ENCODE measurements at regions not wholly inside any gene's neighbourhood (a gene's known extent, or its start where the extent isn't known, plus 50 kb on each side); places are given as distances from the start of the nearest gene placed in this dataset.

DNA sequence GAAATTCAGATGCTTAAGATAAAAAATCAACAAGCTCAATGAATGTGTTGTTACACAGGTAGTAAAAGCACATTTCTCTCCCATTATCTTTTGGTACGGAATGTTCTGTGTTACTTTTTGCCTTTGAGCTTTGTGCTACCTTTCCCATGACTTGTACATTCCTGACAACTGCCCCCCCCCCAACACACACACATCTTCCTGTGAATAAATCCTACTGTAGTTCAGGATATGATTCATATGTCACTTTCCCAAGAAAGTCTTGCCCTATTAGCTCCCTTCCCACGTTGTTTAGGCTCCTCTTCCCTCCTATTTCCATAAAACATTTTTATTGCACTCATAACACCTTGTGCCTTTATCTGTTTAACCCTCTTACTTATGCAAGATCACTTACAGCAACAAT lies 442.6 kb upstream of the LRATD1 start:
- no peaks in the 10 kb centered on the region for H3K27me3 ChIP-seq (ENCODE audit: control insufficient read depth, insufficient read depth, low read length)
- H3K27ac ChIP-seq, result no peak overlapping the region
- H3K4me1 ChIP-seq, result no peaks in the 10 kb centered on the region
- H3K9me3 ChIP-seq (ENCODE audit: control insufficient read depth, low read length), result no peaks in the 10 kb centered on the region
- no peak overlapping the region for H2AFZ ChIP-seq
- no peaks in the 10 kb centered on the region for H3K79me2 ChIP-seq
- no peak overlapping the region for H3K9ac ChIP-seq
- no peak for TF ChIP-seq CTCF (IDR thresholded peaks at IDR 0.05)
- H3K4me3 ChIP-seq (ENCODE audit: low read depth, low read length), result no peak overlapping the region
- H3K36me3 ChIP-seq (ENCODE audit: control insufficient read depth, insufficient read depth, low read length), result no peaks in the 10 kb centered on the region
- H3K4me2 ChIP-seq (ENCODE audit: low read length), result no peak overlapping the region

GRCh38 chr2:14194233-14194632 lies 438.3 kb upstream of the LRATD1 start:
- no peak overlapping the region for H3K4me3 ChIP-seq (ENCODE audit: low read depth, low read length)
- H3K27ac ChIP-seq, result no peak overlapping the region
- no peak overlapping the region for H2AFZ ChIP-seq
- H3K9me3 ChIP-seq (ENCODE audit: control insufficient read depth, low read length), result no peaks in the 10 kb centered on the region
- H3K9ac ChIP-seq, result no peak overlapping the region
- TF ChIP-seq CTCF (IDR thresholded peaks at IDR 0.05), result no peak
- H3K27me3 ChIP-seq (ENCODE audit: control insufficient read depth, insufficient read depth, low read length), result no peaks in the 10 kb centered on the region
- H3K36me3 ChIP-seq (ENCODE audit: control insufficient read depth, insufficient read depth, low read length), result no peaks in the 10 kb centered on the region
- H3K4me1 ChIP-seq, result no peaks in the 10 kb centered on the region
- H3K4me2 ChIP-seq (ENCODE audit: low read length), result no peak overlapping the region
- no peaks in the 10 kb centered on the region for H3K79me2 ChIP-seq

- TF ChIP-seq CTCF (IDR thresholded peaks at IDR 0.05), result no peak
- no peaks in the 10 kb centered on the region for H3K4me1 ChIP-seq
- no peak overlapping the region for H3K27ac ChIP-seq
- H2AFZ ChIP-seq, result no peak overlapping the region
- H3K79me2 ChIP-seq, result no peaks in the 10 kb centered on the region
- no peaks in the 10 kb centered on the region for H3K9me3 ChIP-seq (ENCODE audit: control insufficient read depth, low read length)
- no peaks in the 10 kb centered on the region for H3K27me3 ChIP-seq (ENCODE audit: control insufficient read depth, insufficient read depth, low read length)
- H3K4me3 ChIP-seq (ENCODE audit: low read depth, low read length), result no peak overlapping the region
- H3K9ac ChIP-seq, result no peak overlapping the region
- H3K36me3 ChIP-seq (ENCODE audit: control insufficient read depth, insufficient read depth, low read length), result no peaks in the 10 kb centered on the region
- no peak overlapping the region for H3K4me2 ChIP-seq (ENCODE audit: low read length)
Observed at GRCh38 chr2:14197293-14197692, 435.2 kb upstream of the LRATD1 start.

- Histone ChIP-seq H3K4me1 (no peaks in the 10 kb centered on the region), H2AFZ (no peak overlapping the region), H3K4me3 (ENCODE audit: low read depth, low read length) (no peak overlapping the region), H3K9me3 (ENCODE audit: control insufficient read depth, low read length) (no peaks in the 10 kb centered on the region), H3K36me3 (ENCODE audit: control insufficient read depth, insufficient read depth, low read length) (no peaks in the 10 kb centered on the region), H3K27ac (no peak overlapping the region), H3K27me3 (ENCODE audit: control insufficient read depth, insufficient read depth, low read length) (no peaks in the 10 kb centered on the region), H3K9ac (no peak overlapping the region), H3K79me2 (no peaks in the 10 kb centered on the region), H3K4me2 (ENCODE audit: low read length) (no peak overlapping the region)
- TF ChIP-seq CTCF (IDR thresholded peaks at IDR 0.05), result no peak
Observed at GRCh38 chr2:14199040-14199439, 433.5 kb upstream of the LRATD1 start.

GRCh38 chr2:14219306-14219705 lies 413.2 kb upstream of the LRATD1 start:
- Histone ChIP-seq H3K79me2 (no peaks in the 10 kb centered on the region), H3K36me3 (ENCODE audit: control insufficient read depth, insufficient read depth, low read length) (no peaks in the 10 kb centered on the region), H3K4me3 (ENCODE audit: low read depth, low read length) (no peak overlapping the region), H3K4me1 (no peaks in the 10 kb centered on the region), H3K9me3 (ENCODE audit: control insufficient read depth, low read length) (no peaks in the 10 kb centered on the region), H2AFZ (no peak overlapping the region), H3K27ac (no peak overlapping the region), H3K4me2 (ENCODE audit: low read length) (no peak overlapping the region), H3K27me3 (ENCODE audit: control insufficient read depth, insufficient read depth, low read length) (no peaks in the 10 kb centered on the region), H3K9ac (no peak overlapping the region)
- TF ChIP-seq CTCF (IDR thresholded peaks at IDR 0.05), result no peak

All from parathyroid adenoma (tissue), 2 donors.